ENCODE measurements at regions not wholly inside any gene's neighbourhood (a gene's known extent, or its start where the extent isn't known, plus 50 kb on each side); places are given as distances from the start of the nearest gene placed in this dataset.
A peak's percentile ranks its signal among the peaks of the same experiment; 100 is the strongest.

GRCh38 chr15:36210426-36210825 is 369.0 kb upstream of the CDIN1 start:
- no peak for DNase-seq

- DNase-seq = no peak
These were observed 361.1 kb upstream of the CDIN1 start for GRCh38 chr15:36218322-36218721.

- DNase-seq = no peak
These were observed 360.4 kb upstream of the CDIN1 start for GRCh38 chr15:36218991-36219390.

- DNase-seq = no peak
These were observed 357.4 kb upstream of the CDIN1 start for GRCh38 chr15:36221992-36222391.

- DNase-seq = no peak
These were observed 348.6 kb upstream of the CDIN1 start for GRCh38 chr15:36230776-36231175.

DNA sequence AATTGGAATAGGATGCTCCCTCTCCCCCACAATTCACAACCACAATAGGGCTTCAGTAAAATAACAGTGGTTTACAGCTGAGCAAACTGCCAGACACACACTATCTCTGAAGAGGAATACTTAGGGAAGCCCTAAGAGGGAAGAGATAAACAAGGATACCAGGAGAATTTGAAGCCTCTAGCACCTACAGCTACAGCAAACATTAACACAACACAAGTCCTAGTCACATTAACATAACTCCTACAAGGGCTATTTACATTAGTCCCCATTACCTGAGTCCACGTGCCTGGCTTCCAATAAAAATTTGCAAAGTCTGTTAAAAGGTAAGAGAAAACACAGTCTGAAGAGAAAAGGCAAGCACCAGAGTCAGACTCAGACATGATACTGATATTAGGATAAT is 346.9 kb upstream of the CDIN1 start:
- no peak for DNase-seq

DNA sequence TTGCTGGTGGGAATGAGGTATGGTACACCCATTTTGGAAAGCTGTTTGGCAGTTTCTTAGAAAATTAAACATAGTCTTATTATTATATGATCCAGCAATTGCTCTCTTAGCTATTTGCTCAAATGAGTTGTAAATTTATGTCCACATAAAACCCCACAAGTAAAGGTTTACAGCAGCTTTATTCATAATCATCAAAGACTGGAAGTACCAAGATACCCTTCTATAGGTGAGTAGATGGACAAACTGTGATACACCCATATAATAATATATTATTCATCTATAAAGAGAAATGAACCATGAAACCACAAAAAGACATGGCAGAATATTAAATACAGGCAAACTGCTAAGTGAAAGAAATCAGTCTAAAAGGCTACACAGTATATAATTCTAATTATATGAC is 344.7 kb upstream of the CDIN1 start:
- DNase-seq = no peak

GRCh38 chr15:36235173-36235572 is 344.3 kb upstream of the CDIN1 start:
- no peak for DNase-seq

- DNase-seq = no peak
These were observed 339.9 kb upstream of the CDIN1 start for GRCh38 chr15:36239509-36239908.

GRCh38 chr15:36251450-36251849 is 328.0 kb upstream of the CDIN1 start:
- no peak for DNase-seq

DNA sequence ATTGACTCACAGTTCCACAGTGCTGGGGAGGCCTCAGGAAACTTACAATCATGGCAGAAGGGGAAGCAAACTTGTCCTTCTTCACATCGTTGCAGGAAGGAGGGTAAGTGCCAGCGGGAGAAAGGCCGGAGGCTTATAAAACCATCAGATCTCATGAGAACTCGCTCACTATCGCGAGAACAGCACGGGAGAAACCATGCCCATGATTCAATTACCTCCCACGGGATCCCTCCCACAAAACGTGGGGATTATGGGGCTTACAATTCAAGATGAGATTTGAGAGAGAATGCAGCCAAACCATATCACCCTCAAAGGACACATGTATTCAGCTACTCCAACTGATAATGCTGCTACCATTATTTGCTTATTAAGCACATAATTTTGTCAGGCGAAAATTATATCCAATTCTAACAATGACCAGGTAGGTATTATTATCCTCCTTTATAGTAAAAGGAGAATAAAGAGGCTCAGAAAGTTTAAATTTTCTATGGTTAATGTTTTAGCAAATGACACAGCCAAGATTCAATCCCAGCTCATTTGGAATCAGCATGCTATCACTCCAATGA is 327.2 kb upstream of the CDIN1 start:
- DNase-seq = no peak

- DNase-seq = no peak
These were observed 325.0 kb upstream of the CDIN1 start for GRCh38 chr15:36254426-36254825.

DNA sequence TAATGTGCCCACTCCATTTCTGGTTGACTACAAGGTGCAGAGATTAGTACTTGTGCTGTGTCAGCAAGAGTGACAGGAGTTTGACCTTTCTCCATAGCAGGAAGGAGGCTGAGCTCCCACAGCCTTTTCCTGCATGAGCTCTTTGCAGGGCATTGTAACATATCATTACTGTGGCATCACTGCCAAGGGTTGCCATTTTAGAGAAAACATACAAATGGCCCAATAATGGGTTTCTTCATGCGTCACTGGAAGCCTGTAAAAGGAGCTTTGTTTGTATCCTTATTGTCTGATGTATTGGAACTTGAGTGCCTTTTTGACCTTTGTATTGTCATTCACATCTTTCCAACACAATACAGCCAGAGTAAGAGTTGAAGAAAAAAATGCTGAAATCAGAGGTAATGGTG is 323.0 kb upstream of the CDIN1 start:
- no peak for DNase-seq

DNA sequence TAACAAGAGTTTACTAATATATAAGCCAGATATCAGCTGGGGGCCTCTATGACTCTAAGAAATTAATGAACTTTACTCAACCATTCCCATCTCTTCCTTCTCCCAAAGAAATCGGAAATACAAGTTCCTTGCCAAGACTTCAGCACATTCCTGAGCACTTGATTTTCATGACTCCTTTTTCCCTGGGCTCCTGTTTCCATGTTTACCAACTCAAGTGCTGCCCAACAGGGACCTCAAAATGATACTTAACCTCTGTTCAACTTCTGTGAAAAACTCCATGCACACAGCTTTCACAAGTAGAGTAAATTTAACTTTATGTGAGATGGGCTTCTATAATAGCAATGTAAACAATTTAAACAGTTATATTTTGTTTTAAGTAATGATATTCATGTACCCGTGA is 315.8 kb upstream of the CDIN1 start:
- DNase-seq = no peak

GRCh38 chr15:36265422-36265821 is 314.0 kb upstream of the CDIN1 start:
- no peak for DNase-seq

DNA sequence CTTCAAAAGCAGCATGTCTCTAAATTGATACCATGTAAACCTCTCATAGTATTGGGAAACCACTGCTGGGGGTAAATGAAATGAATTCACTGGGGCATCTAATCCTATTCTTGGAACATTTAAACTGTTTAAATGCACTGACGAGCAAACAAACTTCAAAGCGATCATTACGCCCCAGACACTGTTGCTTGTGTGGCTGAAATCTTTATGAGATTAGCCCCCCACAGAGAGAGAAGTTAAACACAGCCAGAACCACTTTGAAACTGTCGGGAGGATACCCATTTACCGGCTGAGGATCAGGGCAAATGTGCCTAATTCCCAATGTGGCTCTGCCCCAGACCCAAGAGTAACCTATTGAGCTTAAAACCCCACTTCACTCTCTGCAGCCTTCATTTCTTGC is 308.4 kb upstream of the CDIN1 start:
- no peak for DNase-seq

GRCh38 chr15:36275656-36276055 is 303.8 kb upstream of the CDIN1 start:
- no peak for DNase-seq

- peak; percentile 35 for DNase-seq
These were observed 301.2 kb upstream of the CDIN1 start for GRCh38 chr15:36278219-36278618.

GRCh38 chr15:36282821-36283220 is 296.6 kb upstream of the CDIN1 start:
- DNase-seq = no peak

- no peak for DNase-seq
These were observed 294.5 kb upstream of the CDIN1 start for GRCh38 chr15:36284911-36285310.

DNA sequence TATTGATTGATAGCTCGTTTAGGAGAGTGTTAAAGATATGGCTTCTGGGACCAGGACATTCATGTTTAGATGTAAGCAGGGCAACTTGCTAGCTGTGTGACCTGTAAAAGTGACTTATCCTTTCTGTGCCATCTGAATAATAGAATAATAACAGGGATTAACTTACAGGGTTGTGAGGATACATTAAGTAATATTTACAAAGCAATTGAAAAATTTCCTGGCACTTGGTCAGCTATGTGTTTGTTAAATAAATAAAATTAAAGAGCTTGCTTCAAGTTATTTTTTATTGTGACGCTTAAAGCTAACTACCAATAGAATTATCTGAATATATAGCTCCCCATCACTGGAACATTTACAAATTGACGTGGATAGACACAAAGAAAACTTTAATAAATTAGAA is 287.9 kb upstream of the CDIN1 start:
- no peak for DNase-seq

GRCh38 chr15:36294359-36294758 is 285.1 kb upstream of the CDIN1 start:
- no peak for DNase-seq

DNA sequence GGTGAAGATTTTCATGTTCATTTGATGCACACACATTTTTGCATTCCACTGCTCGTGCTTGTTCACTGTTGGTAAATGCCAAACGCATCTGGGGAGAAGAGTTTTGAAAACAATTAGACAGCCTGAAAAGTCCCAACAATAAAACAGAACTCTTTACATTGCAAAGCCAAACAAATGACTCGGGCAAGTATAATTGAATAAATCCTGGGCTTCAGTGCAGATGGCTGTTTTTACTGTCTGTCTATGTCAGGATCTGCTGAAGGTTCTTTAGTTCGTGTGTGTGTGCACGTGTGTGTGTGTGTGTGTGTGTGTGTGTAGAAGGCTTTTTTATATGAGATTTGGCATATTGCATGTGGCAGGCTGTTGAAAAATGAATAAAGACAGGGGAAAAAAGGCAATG is 277.5 kb upstream of the CDIN1 start:
- no peak for DNase-seq

DNA sequence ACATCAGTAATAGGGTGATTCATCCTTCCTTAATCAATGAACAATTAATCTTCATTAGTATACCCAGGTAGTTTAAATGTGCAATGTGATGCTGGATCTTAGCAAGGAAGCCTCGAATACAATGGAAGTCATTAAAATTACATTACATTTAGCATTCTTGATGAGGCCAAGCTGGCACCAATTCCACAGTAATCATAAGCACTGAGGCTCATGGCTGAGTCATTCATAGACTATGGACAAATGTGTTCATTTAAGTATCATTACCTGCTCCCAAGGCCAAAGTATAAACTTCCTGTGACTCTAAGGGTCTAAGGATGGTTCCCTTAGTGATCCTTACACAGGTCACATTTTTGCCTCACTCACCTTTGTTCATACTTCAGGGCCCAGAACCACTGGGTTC is 266.4 kb upstream of the CDIN1 start:
- no peak for DNase-seq

DNA sequence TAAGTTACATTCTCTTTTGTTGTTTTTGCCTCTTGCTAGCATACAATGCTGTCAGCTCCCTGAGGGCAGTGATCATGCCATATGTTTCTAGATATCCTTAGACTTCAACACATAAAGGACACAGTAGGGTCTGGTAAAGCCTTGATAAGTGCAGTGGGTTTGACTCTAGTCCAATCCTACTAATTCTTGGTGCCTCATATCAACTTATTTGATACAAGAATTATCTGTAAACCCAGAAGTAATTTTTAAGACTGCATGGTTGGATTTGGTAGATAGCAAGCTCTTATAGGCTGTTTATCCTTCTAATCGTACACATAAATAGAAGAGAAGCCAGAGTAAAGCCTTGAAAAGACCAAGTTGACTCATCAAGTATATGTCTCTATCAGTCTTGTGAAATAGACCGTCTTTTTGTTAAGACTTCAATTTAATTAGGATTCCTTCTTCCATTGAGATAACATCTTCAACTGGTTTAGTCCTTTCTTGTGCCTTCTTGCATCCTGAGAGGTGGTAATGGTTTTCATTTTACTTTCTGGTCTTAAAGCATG is 265.6 kb upstream of the CDIN1 start:
- no peak for DNase-seq

DNA sequence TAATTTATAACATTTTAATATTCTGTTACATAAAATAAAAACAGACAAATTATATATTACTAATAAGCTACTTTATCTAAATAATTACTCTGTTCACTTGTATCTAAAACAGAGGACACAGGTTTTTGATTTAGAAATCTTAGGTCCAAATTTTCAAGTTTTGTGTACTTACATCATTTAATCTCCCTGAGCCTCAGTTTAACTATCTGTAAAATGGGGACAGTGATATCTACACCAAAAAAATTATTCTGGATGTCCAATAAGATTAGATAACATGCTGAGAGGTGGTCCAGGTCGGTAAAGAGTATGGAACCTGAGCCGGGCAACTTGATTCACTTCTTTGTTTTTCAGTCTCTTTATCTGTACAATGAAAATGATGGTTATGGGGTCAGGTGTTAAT is 263.8 kb upstream of the CDIN1 start:
- no peak for DNase-seq

Measured in MV-4-11 (cell line).